COLO668 (cell line): ENCODE measurements at regions not wholly inside any gene's neighbourhood (a gene's known extent, or its start where the extent isn't known, plus 50 kb on each side); places are given as distances from the start of the nearest gene placed in this dataset.
"Not testable (repeated sequence)": the region's sequence is repeated elsewhere in the genome, so short reads cannot be mapped to it uniquely, and the experiment has no call there.

Source experiments
- DNase-seq: peaks from one replicate; lab custom pipeline; 2025; ENCODE audit not compliant: unreplicated experiment; lab: John Stamatoyannopoulos, UW

DNA sequence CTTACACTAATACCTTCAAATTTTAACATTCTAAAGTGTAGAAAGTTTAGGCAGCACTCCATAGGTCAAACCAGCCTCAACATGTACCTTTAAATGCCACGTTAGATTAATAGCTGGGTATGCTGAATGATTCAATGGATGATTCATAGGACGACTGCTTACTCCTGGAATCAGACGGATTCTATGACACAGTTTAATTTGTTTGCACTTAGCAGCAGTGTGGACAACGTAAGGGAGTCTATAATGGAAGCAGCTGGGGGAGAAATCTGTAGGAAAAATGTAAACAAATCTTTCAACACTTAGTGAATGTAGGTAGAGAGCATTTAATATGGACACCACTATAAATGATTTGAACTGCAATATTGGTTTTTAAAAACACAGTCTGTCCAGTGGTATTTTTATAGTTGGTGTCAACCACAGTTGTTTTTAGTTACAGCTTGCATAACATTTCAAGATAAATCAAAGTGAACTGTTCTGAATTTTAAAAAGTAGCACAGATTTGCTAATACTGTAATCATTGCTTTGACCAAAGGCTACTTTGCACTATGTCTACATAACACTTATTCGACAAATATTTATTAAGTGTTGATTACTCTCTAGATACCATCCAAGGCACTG is 701.5 kb upstream of the MEF2C start:
- DNase-seq = peak; percentile 11

DNA sequence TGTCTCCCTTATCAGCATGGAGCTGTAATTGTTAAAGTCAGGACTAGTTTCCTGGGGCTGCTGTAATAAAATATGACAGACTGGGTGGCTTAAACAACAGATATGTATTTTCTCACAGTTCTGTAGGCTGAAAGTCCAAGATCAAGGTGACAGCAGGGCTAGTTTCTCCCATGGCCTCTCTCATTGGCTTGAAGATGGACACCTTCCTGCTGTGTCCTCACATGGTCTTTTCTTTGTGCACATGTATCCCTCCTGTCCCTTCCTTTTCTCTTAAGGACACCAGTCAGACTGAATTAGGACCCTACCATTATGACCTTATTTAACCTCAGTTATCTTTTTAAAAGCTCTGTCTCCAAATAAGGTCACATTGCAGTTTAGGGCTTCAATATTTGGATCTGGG is 700.5 kb upstream of the MEF2C start:
- DNase-seq = no peak

GRCh38 chr5:89582768-89583339 is 699.9 kb upstream of the MEF2C start:
- no peak for DNase-seq

- no peak for DNase-seq
These were observed 698.0 kb upstream of the MEF2C start for GRCh38 chr5:89580976-89581375.

GRCh38 chr5:89575319-89575718 is 692.3 kb upstream of the MEF2C start:
- DNase-seq = no peak

- no peak for DNase-seq
These were observed 690.4 kb upstream of the MEF2C start for GRCh38 chr5:89573345-89573744.

- DNase-seq = no peak
These were observed 689.7 kb upstream of the MEF2C start for GRCh38 chr5:89572696-89573095.

GRCh38 chr5:89570557-89570956 is 687.6 kb upstream of the MEF2C start:
- no peak for DNase-seq

- no peak for DNase-seq
These were observed 683.4 kb upstream of the MEF2C start for GRCh38 chr5:89566340-89566739.

GRCh38 chr5:89560696-89561095 is 677.7 kb upstream of the MEF2C start:
- no peak for DNase-seq

DNA sequence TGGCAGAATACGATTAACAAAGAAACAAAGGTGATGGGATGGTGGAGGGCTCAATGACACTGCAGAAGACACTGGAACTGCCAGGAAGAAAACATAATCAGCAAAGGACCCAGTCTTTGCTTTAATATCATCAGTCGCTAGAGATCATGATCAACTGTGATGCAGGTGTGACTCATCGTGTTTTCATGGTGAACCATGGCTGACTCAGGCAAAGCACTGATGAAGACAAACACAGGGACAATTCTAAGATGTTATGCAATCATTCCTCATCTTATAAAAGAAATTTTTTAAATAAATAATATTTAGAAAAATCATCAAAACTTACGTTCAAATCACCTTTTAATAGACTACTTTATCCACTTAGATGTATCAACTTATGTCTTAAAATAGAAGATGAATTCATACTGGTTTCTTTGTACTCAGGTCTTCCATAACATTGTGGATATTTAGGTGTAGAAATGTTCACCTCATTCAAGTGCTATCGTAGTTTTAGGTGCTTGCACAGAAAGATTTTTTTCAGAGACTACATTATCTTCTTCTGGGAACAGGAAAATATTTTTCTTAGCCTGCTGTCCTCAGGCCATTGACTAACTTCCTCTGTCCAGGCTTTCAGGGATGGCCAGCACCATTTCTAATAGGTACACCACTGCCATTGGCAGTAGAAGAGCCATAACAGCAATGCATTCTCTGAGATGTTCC is 673.4 kb upstream of the MEF2C start:
- peak; percentile 1 for DNase-seq

- no peak for DNase-seq
These were observed 663.7 kb upstream of the MEF2C start for GRCh38 chr5:89546657-89547056.

GRCh38 chr5:89545626-89546025 is 662.6 kb upstream of the MEF2C start:
- no peak for DNase-seq

DNA sequence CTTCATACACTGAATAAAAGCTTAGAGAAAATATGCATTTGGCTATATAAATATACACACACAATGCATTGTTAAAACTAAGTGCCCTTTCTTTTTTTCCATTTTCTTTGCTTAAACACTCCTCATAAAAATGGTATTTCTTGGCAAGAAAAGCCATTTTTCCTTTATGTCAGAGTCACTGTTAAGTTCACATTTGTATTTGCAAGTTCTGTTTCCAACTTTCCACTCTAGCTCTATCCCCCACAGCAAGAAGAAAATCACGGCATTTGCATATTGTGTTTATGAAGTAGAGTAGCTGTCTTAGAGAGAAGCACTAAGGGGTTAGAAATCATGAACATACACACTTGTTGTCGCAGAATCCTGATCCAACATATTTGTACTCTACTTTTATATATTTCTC is 662.1 kb upstream of the MEF2C start:
- no peak for DNase-seq

- no peak for DNase-seq
These were observed 659.8 kb upstream of the MEF2C start for GRCh38 chr5:89542736-89543135.

DNA sequence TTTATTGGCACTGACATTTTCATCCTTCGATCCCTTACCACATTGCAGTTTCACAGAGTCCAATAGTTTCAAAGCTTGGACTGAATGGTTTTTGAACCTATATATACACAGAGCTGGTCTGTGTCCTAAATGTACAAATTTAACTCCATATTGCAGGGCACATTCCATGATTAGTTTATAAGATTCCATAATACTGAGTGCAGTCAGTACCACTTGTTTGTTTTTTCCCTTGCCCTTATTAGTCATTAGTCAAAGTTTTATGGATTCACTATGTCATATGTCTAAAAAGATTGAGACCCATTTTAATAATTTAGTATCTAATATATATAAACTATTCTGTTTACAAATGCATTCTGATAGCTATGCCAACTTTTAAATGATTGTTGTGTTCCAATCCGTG is 654.8 kb upstream of the MEF2C start:
- DNase-seq = no peak

GRCh38 chr5:89536020-89536419 is 653.0 kb upstream of the MEF2C start:
- DNase-seq = no peak

DNA sequence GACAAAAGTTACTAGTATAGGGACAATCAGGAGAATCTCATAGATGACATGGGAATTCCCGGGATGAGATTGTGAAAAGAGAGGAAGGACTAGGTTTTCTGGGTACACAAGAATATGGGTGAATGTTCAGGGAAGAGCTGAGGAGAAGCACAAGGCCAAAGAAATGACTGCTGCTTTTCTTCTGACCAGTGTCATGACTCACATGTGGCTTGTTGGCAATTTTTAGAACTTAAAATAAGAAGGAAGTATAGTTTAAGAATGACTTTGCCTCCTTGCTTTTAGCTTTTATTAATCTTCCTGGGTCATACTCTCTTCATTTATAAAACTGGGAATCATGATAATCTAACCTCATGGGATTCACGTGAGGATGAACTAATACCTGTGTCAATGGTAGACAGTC is 652.4 kb upstream of the MEF2C start:
- no peak for DNase-seq

- DNase-seq = no peak
These were observed 651.3 kb upstream of the MEF2C start for GRCh38 chr5:89534331-89534730.

DNA sequence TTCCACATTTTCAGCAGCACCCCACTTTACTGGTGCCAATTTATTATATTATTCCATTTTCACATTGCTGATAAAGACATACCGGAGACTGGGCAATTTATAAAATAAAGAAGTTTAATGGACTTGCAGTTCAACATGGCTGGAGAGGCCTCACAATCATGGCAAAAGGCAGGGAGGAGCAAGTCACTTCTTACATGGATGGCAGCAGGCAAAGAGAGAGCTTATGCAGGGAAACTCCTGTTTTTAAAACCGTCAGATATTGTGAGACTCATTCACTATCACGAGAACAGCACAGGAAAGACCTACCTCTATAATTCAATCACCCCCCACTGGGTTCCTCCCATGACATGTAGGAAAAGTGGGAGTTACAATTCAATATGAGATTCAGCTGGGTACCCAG is 641.8 kb upstream of the MEF2C start:
- no peak for DNase-seq

GRCh38 chr5:89523867-89524266 is 640.9 kb upstream of the MEF2C start:
- DNase-seq = not testable (repeated sequence)

DNA sequence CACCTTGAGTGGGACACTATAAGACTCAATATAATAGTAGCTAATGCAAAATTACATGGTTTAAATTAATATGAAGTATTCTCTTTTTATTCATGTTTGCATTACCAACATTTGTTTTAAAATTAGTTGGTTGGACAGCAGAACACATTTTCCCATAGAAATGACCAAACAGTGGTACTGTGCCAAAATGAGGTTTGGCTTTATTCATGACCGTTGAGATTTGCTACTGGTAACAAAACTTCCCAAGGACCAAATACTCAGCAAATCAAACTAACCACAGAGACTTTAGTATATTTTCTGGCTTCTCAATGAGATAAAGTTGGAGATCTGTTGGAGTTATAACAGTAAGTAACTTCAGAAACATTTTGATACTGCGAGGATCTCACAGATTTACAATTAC is 637.8 kb upstream of the MEF2C start:
- DNase-seq = no peak
